Esophagus muscularis mucosa (tissue), 4 donors: ENCODE measurements at regions not wholly inside any gene's neighbourhood (a gene's known extent, or its start where the extent isn't known, plus 50 kb on each side); places are given as distances from the start of the nearest gene placed in this dataset.

Experiments
- DNase-seq: peaks from one replicate; pipeline ENCODE4 v3.0.0-alpha.2; 2017; ENCODE audit errors: extremely low spot score
- H3K27ac ChIP-seq, 4 donors: fragments of 200-600 bp; sonication (generic); replicated peaks in 1 of 4; 1 replicate in 3 of 4; 2 replicates in 1 of 4; pipeline ENCODE4 v1.5.1; 2016 to 2019; ENCODE audit warnings: mild to moderate bottlenecking in 1 of 4
- H3K27me3 ChIP-seq, 4 donors: fragments of 200-600 bp; sonication (generic); one replicate each; pipeline versions ENCODE4 v1.5.1 to v1.6.0; 2016 to 2019
- H3K36me3 ChIP-seq, 4 donors: fragments of 200-600 bp; sonication (generic); one replicate each; pipeline ENCODE4 v1.5.1; 2016 to 2019
- H3K4me1 ChIP-seq, 4 donors: fragments of 200-600 bp; sonication (generic); one replicate each; pipeline ENCODE4 v1.5.1; 2016 to 2019
- H3K4me3 ChIP-seq, 4 donors: fragments of 200-600 bp; sonication (generic); 1 replicate in 2 of 4; 2 replicates in 2 of 4; pipeline ENCODE4 v1.5.1; 2016 to 2019; ENCODE audit warnings: mild to moderate bottlenecking in 4 of 4, moderate library complexity in 1 of 4
- H3K9me3 ChIP-seq, 4 donors: fragments of 200-600 bp; sonication (generic); 1 replicate in 3 of 4; 2 replicates in 1 of 4; pipeline ENCODE4 v1.5.1; 2016 to 2019
- CTCF ChIP-seq, 3 experiments: fragments of 200-600 bp in 2 of 3; fragments of 450-650 bp in 1 of 3; sonication (generic) in 2 of 3; IDR thresholded peaks; one replicate each; pipeline ENCODE4 v1.5.1; 2017 to 2019; ENCODE audit warnings: antibody characterized with exemption in 3 of 3, mild to moderate bottlenecking in 2 of 3, moderate library complexity in 1 of 3
- EP300 ChIP-seq: sonication (generic); formaldehyde crosslinking; IDR thresholded peaks from one replicate; pipeline ENCODE4 v1.6.1; 2017; ENCODE audit warnings: antibody characterized with exemption
- POLR2A ChIP-seq: fragments of 450-650 bp; IDR thresholded peaks from one replicate; pipeline ENCODE4 v1.6.1; 2017; ENCODE audit warnings: antibody characterized with exemption, moderate library complexity, mild to moderate bottlenecking, low read depth
- POLR2AphosphoS5 ChIP-seq, 2 donors: sonication (generic); formaldehyde crosslinking; IDR thresholded peaks; one replicate each; pipeline ENCODE4 v1.6.1; 2017; ENCODE audit warnings: antibody characterized with exemption in 2 of 2
- WGBS: methylation state at CpG from one replicate; pipeline ENCODE4 v1.1.5; 2018; 5-methylcytosine and 5-hydroxymethylcytosine counted together
- intact Hi-C: fragments of 100-400 bp; cut with DNase I; formaldehyde crosslinking; loops from one replicate; pipeline ENCODE4 v1.15.1; 2023

GRCh38 chr14:83646228-83646627 is 1883.7 kb upstream of the FLRT2 start:
- no peak overlapping the region for H3K4me3 ChIP-seq
- intact Hi-C loops, result no loop called here
- DNase-seq, result no peak

GRCh38 chr14:83660597-83660996 is 1869.3 kb upstream of the FLRT2 start:
- WGBS, result 96% methylated on average over 1 of the region's 1 CpG
- DNase-seq, result no peak
- Histone ChIP-seq H3K4me3 (no peak overlapping the region), H3K4me1 (no peaks in the 10 kb centered on the region), H3K9me3 (no peaks in the 10 kb centered on the region), H3K27ac (no peak overlapping the region), H3K27me3 (no peaks in the 10 kb centered on the region), H3K36me3 (no peaks in the 10 kb centered on the region)
- TF ChIP-seq POLR2AphosphoS5 (IDR thresholded peaks at IDR 0.05), result no peak
- no peak for TF ChIP-seq EP300
- no peak for TF ChIP-seq POLR2A
- TF ChIP-seq CTCF (IDR thresholded peaks at IDR 0.05), result no peak
- intact Hi-C loops, result no loop called here

More at GRCh38 chr14:83646228-83646627, 1883.7 kb upstream of the FLRT2 start:
- Histone ChIP-seq H3K4me1 (no peaks in the 10 kb centered on the region), H3K27ac (no peak overlapping the region), H3K36me3 (no peaks in the 10 kb centered on the region), H3K27me3 (no peaks in the 10 kb centered on the region), H3K9me3 (no peaks in the 10 kb centered on the region)
- 58% methylated on average over 1 of the region's 1 CpG for WGBS
- no peak for TF ChIP-seq CTCF (IDR thresholded peaks at IDR 0.05)
- TF ChIP-seq POLR2AphosphoS5 (IDR thresholded peaks at IDR 0.05), result no peak
- no peak for TF ChIP-seq EP300
- no peak for TF ChIP-seq POLR2A

GRCh38 chr14:83664389-83664788 is 1865.6 kb upstream of the FLRT2 start:
- Histone ChIP-seq H3K27me3 (no peaks in the 10 kb centered on the region), H3K36me3 (no peaks in the 10 kb centered on the region), H3K4me1 (no peaks in the 10 kb centered on the region), H3K9me3 (no peaks in the 10 kb centered on the region), H3K4me3 (no peak overlapping the region), H3K27ac (no peak overlapping the region)
- intact Hi-C loops, result no loop called here
- DNase-seq, result no peak
- TF ChIP-seq EP300 (no peak), CTCF (IDR thresholded peaks at IDR 0.05) (no peak), POLR2AphosphoS5 (IDR thresholded peaks at IDR 0.05) (no peak), POLR2A (no peak)

GRCh38 chr14:83689265-83689664 is 1840.7 kb upstream of the FLRT2 start:
- no peaks in the 10 kb centered on the region for H3K4me1 ChIP-seq

More at GRCh38 chr14:83689265-83689664, 1840.7 kb upstream of the FLRT2 start:
- H3K4me3 ChIP-seq, result no peak overlapping the region
- H3K9me3 ChIP-seq, result peaks cover 0 to 15% (median 4%) of the 10 kb centered on the region in 4 donors
- no peak overlapping the region for H3K27ac ChIP-seq
- no peaks in the 10 kb centered on the region for H3K36me3 ChIP-seq
- no peaks in the 10 kb centered on the region for H3K27me3 ChIP-seq
- 89% methylated on average over 1 of the region's 1 CpG for WGBS
- no peak for DNase-seq
- TF ChIP-seq POLR2A, result no peak
- no peak for TF ChIP-seq CTCF (IDR thresholded peaks at IDR 0.05)
- no peak for TF ChIP-seq EP300
- no peak for TF ChIP-seq POLR2AphosphoS5 (IDR thresholded peaks at IDR 0.05)
- intact Hi-C loops, result no loop called here
